Suppressor macrophage treated with lipopolysaccharide for 4 hours (primary cell): ENCODE measurements at regions not wholly inside any gene's neighbourhood (a gene's known extent, or its start where the extent isn't known, plus 50 kb on each side); places are given as distances from the start of the nearest gene placed in this dataset.

Experiments used
- DNase-seq: peaks from one replicate; pipeline ENCODE4 v3.0.0-alpha.2; 2020

GRCh38 chr1:163761898-163762297 lies 440.1 kb downstream of the NUF2 start:
- DNase-seq: no peak

GRCh38 chr1:163766257-163766918 lies 444.6 kb downstream of the NUF2 start:
- no peak for DNase-seq

GRCh38 chr1:163768576-163768975 lies 446.8 kb downstream of the NUF2 start:
- DNase-seq: no peak

GRCh38 chr1:163770265-163770664 lies 448.5 kb downstream of the NUF2 start:
- no peak for DNase-seq

GRCh38 chr1:163771637-163772036 lies 449.9 kb downstream of the NUF2 start:
- no peak for DNase-seq

- no peak for DNase-seq
Observed at GRCh38 chr1:163772246-163772645, 450.5 kb downstream of the NUF2 start.

- no peak for DNase-seq
Observed at GRCh38 chr1:163773396-163773795, 451.6 kb downstream of the NUF2 start.

- DNase-seq: no peak
Observed at GRCh38 chr1:163774401-163774945, 452.7 kb downstream of the NUF2 start.

- no peak for DNase-seq
Observed at GRCh38 chr1:163774978-163775620, 453.3 kb downstream of the NUF2 start.

GRCh38 chr1:163777205-163777604 lies 455.5 kb downstream of the NUF2 start:
- DNase-seq: no peak

- no peak for DNase-seq
Observed at GRCh38 chr1:163781146-163781545, 459.4 kb downstream of the NUF2 start.

- no peak for DNase-seq
Observed at GRCh38 chr1:163785868-163786405, 464.2 kb downstream of the NUF2 start.

- no peak for DNase-seq
Observed at GRCh38 chr1:163789911-163790310, 468.2 kb downstream of the NUF2 start.

GRCh38 chr1:163794551-163794950 lies 472.8 kb downstream of the NUF2 start:
- DNase-seq: no peak

- DNase-seq: no peak
Observed at GRCh38 chr1:163796394-163796821, 474.7 kb downstream of the NUF2 start.

- no peak for DNase-seq
Observed at GRCh38 chr1:163797816-163798215, 476.1 kb downstream of the NUF2 start.

- DNase-seq: no peak
Observed at GRCh38 chr1:163799190-163799805, 477.5 kb downstream of the NUF2 start.

- DNase-seq: no peak
Observed at GRCh38 chr1:163807331-163808049, 485.7 kb downstream of the NUF2 start.

GRCh38 chr1:163813251-163813650 lies 491.5 kb downstream of the NUF2 start:
- DNase-seq: no peak

GRCh38 chr1:163820226-163820625 lies 498.5 kb downstream of the NUF2 start:
- DNase-seq: no peak

GRCh38 chr1:163820766-163821165 lies 499.0 kb downstream of the NUF2 start:
- no peak for DNase-seq

GRCh38 chr1:163821679-163822078 lies 499.9 kb downstream of the NUF2 start:
- DNase-seq: no peak

GRCh38 chr1:163823017-163823416 lies 501.3 kb downstream of the NUF2 start:
- DNase-seq: no peak
